HG03575 (cell line): ENCODE measurements at regions not wholly inside any gene's neighbourhood (a gene's known extent, or its start where the extent isn't known, plus 50 kb on each side); places are given as distances from the start of the nearest gene placed in this dataset.
"Not testable (repeated sequence)": the region's sequence is repeated elsewhere in the genome, so short reads cannot be mapped to it uniquely, and the experiment has no call there.

Experiments
- ATAC-seq: cut with Tn5 transposase; IDR thresholded peaks from one replicate; pipeline ENCODE4 v1.9.1; 2021; ENCODE audit not compliant: unreplicated experiment, insufficient number of reproducible peaks, low FRiP score; ENCODE audit errors: extremely low read depth

DNA sequence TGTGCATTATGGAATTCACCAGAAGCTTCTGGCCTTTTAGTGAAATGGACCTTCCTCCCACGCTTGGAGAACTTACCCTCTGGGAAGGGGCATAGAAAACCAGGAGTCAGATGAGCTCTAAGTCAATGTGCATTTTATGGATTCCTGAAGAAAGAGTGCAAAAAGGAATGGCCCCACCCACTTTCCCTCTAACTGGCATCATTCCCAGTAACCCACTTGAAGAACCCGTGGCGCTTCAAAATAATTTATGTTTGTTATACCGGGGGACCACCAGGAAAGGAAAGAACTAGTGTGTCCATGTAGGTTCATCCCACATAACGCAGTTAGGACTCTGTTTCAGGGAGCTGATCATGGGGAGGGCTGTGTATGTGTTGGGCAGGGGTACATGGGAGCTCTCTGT, 1153.4 kb downstream of the TMEM121 start:
- ATAC-seq, result no peak

DNA sequence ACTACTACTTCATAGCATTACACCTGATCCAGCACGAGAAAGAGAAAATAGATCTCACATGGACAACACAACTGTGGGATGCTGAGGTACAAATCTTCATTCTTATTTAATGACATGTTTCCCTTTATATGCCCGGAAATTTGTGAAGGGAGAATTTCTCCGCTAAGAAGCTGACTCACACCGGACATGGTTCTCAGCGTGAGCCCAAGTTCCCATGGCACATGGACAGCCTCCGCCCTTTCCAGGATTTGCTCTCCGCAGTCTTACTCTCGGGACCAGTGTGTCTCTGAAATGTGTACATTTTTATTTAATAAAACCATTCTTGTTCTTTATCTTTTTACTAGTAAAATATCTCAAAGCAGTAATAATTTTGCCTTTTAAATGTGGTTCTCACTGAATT, 1154.8 kb downstream of the TMEM121 start:
- no peak for ATAC-seq

DNA sequence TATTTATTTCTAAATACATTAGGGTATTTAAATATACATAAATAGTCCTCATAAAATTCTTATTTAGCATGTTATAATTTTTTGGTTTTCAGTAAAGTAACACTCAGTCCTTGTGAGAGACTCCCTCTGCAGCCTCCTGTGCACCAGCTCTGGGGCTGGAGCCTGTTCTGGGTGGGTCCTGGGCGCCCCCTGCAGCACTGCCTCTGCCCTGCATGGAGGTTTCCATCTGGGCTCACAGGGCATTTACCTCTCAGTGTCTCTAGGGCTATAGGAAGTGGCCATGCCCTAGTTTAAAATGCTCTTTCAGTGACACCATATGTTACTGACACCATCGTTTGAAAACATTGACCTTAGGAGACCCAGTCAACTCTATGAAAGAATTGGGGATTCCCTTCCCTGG, 1155.2 kb downstream of the TMEM121 start:
- ATAC-seq, result no peak

DNA sequence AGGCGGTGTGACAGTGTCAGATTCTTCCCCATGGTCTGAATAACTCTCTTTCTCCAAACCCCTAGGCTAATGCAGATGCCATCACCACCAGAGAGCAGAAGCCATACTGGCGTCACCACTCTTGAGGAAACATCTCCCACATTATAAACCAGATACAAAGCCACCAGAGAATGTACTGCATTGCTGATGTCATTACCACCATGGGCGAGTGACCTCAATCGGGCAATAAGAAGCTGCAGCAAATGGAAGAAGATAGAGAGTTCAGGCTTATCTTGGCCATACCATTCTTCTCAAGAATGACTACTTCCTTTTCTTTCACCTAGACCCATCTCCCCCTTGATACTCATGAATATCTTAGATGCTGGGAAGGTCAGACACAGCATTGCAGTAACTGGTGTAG, 1157.2 kb downstream of the TMEM121 start:
- ATAC-seq, result no peak

DNA sequence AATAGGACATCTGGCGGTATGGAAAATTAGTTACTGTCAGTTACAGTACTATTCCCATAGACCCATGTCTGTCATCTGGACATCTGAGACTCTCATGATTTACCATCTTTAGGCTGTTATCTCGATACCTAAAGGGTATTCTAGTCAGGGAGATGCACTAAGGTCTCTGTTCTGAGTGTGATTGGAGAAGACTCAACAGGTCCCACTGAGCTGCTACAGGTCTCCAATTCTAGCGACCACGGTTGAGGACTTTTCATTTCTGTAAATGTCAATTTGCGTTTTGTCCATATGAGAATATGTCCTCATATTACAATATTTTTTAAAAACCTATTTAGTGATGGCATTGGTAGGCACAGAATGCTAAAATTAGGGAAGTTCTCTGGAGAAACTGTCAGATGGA, 1160.2 kb downstream of the TMEM121 start:
- no peak for ATAC-seq

DNA sequence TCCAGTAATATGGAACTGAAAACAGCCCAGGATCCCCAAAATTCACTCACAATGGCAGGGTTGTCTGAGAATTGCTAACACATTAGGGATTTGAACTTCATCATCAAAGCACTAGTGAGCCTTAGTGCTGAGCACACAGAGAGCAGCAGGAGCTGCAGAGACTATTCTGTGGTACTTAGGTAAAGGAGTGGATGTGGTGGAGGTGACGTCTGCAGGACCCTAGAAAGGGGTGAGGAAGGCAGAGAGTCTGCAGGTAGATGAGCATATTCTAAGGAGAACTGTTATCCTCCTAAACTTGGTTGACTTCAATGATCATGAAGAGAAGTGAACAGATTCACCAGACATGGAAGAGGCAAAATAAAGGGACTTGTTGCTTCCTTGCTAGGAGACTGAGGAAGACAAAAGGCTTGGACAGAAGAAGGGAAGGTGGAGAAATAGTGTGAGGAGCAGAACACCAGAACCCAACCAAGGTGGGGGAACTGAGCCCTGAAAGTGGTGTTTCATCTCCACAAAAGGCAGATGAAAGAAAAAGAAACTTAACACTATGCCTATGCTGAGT, 1164.0 kb downstream of the TMEM121 start:
- ATAC-seq, result no peak

DNA sequence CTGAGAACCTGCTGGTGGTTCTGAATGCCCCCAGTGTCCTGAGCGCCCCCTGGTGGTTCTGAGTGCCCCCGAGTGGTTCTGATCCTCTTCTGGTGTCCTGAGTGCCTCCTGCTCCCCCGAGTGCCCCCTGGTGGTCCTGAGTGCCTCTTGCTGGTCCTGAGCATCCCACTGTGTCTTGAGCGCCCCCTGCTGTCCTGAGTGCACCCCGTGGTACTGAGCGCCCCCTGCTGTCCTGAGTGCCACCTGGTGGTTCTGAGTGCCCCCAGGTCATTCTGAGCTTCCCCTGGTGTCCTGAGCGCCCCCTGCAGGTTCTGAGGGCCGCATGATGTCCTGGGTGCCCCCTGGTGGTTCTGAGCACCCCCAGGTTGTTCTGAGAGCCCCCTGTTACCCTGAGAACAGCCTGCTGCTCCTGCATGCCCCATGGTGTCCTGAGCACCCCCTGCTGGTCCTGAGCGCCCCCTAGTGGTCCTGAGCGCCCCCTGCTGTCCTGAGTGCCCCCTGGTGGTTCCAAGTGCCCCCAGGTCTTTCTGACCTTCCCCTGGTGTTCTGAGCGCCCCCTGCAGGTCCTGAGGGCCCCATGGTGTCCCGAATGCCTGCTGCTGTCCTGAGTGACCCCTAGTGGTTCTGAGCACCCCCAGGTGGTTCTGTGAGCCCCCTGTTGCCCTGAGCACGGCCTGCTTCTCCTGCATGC, 1165.4 kb downstream of the TMEM121 start:
- no peak for ATAC-seq

DNA sequence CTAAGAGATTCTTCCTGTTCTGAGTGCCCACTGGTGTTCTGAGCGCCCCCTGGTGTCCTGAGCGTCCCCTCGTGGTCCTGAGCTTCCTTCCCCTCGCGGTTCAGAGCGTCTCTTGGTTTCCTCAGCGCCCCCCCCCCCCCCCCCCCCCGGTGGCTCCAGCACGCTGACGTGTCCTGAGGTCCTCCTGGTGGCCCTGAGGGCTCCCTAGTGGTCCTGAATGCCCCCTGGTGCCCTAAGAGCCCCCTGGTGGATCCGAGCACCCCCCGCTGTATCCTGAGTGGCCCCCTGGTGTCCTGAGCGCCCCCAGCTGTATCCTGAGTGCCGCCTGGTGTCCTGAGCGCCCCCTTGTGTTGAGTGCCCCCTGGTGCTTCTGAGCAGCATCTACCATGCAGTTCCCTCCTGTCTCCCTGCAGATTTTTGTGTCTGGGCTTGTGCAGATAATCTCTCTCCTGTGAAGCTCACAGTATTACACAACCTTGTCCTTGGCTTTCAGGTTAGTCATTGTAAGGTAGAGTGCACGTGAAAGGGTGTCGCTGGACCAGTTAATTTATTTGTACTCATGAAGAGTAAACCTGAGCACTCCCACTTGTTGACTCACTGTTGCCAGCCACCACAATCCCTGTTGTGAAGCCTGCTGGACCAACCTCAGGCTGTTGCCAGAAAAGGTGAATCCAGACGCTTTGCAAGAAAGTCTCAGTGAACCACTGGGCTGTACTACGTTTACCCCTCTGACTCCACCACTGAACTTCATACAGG, 1168.4 kb downstream of the TMEM121 start:
- no peak for ATAC-seq

DNA sequence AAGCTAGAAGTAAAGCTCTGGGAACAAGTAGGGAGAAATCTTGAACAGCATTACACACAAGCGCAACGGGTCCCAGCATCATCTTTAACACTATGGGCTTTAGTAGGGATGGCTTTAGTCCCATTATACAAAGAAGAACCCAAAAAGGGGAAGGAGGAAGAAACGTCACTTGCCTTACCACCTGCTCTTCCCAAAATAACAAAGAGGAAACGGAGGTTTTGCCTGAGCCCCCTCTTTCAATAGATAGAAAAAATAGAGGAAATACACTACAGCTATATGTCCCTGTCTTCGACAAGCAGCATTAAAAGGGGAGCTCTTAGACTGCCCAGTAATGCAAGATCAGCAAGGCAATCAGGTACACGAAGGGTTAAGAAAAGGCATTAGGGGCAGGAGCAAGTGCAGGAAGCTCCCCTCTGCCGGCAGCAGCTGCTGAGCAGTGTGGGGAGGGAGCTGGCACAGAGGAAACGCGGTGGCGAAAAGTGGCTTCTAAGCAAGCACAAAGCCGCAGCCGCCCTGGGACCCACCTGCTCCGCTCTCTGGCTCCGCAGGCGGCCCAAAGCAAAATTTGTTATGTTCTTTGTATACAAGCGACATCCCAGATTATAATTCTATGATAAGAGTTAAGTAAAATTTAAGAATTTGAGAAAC, 1172.4 kb downstream of the TMEM121 start:
- not testable (repeated sequence) for ATAC-seq

DNA sequence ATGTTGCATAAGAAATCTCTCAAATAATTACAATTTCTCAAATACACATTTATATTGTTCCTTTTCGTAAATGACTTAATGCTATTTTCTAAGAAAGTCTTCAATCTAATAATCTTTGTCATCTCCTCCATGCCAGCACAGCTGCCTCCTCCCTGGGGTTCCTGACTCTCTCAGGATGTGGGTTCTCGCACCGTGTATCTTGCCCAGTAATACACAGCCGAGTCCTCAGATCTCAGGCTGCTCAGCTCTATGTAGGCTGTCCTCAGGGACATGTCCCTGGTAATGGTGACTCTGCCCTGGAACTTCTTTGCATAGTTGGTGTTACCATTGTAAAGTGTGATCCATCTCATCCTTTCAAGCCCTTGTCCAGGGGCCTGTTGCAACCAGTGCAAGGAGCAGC, 1177.3 kb downstream of the TMEM121 start:
- not testable (repeated sequence) for ATAC-seq

DNA sequence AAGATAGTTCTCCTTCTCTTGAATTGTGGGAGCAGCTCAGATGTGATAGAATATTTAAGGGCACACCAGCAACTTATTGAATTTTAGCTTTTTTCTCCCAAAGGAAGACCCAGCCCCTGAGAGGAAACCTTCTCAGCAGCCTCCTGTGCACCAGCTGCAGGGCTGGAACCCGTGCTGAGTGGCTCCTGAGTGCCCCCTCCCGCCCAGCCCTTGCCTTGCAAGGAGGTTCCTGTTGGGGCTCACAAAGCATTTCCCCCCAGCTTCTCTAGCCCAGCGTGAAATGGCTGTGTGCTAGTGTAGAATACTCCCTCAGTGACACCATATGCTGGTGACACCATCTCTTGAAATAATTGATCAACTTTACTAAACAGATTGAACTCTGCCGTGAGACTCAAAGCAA, 1180.1 kb downstream of the TMEM121 start:
- ATAC-seq, result not testable (repeated sequence)

DNA sequence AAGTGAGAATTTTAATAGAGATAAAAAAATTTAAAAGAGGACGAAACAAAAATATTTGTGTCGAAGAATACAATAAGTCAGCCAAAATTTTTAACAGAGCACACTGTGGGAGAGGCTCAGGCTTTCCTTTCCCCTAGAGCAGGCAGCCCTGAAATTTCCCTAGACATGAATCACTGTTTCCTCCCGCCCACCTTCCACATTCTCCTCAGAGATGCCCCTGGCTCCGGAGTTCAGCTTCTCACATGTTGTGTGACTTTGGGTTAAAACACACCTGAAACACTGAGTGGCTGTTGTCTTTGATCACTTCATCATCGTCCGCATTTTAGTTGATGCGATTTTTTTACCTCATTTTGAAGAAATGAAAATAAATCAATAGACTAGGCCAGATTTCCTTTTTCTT, 1183.8 kb downstream of the TMEM121 start:
- ATAC-seq, result not testable (repeated sequence)

DNA sequence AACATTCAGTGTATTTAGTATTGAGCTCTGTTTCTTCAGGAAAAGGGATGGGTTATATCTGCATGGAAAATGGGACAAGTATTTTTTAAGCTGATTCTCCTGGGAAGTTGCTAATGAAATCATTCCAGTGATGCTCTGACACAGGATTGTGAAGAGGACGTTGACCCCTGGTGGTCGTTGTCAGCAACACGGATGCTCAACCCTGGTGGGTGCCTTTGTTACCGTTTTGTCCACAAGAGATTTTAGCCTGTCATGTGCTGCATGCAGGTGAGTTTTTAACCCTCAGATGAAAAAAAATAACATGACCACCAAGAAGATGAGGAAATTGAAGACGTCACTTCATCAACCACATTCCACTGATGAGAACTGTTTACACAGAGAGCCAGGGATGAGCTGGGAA, 1186.1 kb downstream of the TMEM121 start:
- ATAC-seq, result not testable (repeated sequence)

DNA sequence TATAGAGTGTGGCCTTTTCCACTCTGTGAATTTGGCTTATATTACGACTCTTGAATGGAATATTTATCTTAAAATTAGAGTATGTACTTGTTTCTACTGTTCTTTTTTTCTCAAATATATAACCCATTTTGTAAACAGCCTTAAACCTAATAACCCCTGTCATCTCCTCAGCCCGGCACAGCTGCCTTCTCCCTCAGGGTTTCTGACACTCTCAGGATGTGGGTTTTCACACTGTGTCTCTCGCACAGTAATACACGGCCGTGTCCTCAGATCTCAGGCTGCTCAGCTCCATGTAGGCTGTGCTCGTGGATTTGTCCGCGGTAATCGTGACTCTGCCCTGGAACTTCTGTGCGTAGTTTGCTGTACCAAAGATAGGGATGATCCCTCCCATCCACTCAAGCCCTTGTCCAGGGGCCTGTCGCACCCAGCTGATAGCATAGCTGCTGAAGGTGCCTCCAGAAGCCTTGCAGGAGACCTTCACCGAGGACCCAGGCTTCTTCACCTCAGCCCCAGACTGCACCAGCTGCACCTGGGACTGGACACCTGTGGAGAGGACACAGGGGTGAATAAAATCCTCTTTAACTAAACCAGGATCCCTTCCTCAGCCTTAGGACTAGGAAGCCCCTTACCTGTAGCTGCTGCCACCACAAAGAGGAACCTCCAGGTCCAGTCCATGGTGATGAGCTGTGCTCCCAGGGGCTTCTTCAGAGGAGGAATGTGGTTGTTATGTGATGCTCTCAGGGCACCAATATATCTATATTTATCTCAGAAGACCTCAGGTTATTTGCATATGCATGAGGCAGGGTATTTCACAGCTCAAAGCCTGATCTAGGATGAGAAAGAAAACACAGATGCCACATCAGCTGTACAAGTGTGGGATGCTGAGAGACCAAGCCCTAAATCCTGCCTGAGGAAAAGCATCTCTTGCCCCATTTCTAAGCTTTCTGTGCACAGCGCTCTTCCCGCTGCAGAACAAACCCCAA, 1188.4 kb downstream of the TMEM121 start:
- not testable (repeated sequence) for ATAC-seq

DNA sequence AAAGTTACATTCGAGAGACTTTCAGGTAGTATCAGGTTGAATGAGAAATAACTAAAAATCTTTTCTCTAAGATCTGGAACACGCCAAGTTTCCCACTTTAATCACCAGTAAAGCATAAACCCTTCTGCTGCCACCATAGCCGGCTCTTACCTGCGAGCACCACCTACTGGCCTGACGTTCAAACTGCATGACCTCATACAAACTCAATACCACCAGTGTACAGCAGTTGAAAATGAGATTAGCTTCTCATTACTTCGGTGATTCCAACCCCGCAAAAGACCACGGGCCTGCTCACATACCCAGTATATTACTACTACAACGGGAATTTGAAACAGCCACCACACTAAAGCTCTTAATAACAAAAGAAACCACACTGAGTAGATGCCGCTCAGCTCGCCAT, 1191.2 kb downstream of the TMEM121 start:
- ATAC-seq, result not testable (repeated sequence)

DNA sequence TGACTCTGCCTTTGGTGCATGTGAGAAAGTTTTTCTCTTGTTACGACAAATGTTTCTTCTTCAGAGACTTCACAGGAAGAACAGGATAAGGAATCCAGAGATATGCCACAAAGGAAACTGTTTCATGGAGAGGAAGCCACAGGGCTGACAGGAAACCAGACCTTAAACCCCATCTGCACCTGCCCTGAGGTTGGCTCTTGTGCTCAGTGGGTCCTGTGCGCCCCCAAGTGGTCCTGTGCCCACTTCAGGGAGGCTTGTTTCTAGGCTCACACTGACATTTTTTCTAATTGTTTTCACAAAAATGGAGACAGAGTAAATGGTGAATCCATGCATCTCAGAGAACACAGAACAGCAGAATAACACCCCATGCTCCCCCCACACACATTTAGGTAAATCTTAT, 1193.5 kb downstream of the TMEM121 start:
- not testable (repeated sequence) for ATAC-seq

DNA sequence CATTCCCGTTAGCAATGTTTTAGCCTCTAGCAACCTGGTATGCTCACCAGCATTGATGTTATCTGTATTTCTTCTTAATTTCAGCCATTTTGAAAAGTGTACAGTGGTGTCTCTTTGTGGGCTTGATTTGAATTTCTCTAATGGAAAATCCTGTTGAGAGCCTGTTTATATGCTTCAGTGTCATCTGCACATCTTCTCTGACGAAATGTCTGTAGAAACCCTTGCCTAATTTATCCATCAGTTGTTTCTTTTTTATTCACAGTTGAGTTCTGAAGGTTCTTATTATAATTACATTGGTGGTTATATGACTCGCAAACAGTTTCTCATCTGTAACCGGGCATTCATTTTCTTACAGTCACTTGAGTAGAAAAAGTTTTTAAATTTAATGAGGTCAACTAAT, 1195.5 kb downstream of the TMEM121 start:
- ATAC-seq, result not testable (repeated sequence)

DNA sequence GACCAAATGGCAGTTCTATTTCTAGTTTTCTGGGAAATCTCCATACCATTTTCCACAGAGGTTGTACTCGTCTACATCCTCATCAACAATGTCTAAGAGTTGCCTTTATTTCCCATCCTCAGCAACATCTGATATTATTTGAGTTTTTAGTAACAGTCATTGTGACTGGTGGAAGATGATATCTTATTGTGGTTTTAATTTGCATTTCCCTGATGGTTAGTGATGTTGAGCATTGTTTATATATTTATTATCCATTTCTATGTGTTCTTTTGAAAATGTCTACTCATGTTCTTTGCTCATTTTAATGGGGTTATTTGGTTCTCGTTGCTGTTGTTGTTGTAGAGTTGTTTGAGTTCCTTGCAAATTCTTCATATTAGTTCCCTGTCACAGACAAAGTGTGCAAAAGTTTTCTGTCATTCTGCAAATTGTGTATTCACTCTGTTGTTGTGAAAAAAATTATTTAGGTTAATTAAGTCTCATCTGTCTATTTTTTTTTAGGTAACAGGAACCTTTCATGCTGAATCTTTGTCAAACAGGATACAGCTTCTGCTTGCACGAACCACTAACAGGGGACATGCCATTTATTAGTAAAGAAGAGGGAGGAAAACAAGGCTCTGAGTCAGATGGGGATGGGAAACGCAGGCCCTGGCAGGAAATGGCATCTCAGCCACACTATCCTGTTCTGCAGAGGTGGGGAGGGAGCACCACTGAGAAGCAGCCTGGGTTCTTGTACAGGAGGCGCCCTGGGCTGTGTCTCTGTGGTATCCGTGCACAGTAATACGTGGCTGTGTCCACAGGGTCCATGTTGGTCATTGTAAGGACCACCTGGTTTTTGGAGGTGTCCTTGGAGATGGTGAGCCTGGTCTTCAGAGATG, 1196.7 kb downstream of the TMEM121 start:
- ATAC-seq, result not testable (repeated sequence)
